Left renal cortex interstitium (tissue), 4 donors: ENCODE measurements at regions not wholly inside any gene's neighbourhood (a gene's known extent, or its start where the extent isn't known, plus 50 kb on each side); places are given as distances from the start of the nearest gene placed in this dataset.

Experiments used
- DNase-seq, 4 donors: peaks; one replicate each; pipeline ENCODE4 v3.0.0-alpha.2; 2013; ENCODE audit warnings: low read depth in 4 of 4, low spot score in 2 of 4, missing footprints in 1 of 4

GRCh38 chr2:236712304-236712703 lies 142.7 kb downstream of the ACKR3 start:
- DNase-seq: no peak

- DNase-seq: no peak
Measured at GRCh38 chr2:236712961-236713673, 143.5 kb downstream of the ACKR3 start.

GRCh38 chr2:236714080-236714479 lies 144.5 kb downstream of the ACKR3 start:
- no peak for DNase-seq

GRCh38 chr2:236715077-236715476 lies 145.5 kb downstream of the ACKR3 start:
- no peak for DNase-seq

- DNase-seq: peak in 1 of 4 donors; percentile 43
Measured at GRCh38 chr2:236715491-236715961, 145.9 kb downstream of the ACKR3 start.

GRCh38 chr2:236717120-236717519 lies 147.5 kb downstream of the ACKR3 start:
- no peak for DNase-seq

- DNase-seq: no peak
Measured at GRCh38 chr2:236717729-236718128, 148.1 kb downstream of the ACKR3 start.

- no peak for DNase-seq
Measured at GRCh38 chr2:236718207-236718992, 148.8 kb downstream of the ACKR3 start.

- DNase-seq: no peak
Measured at GRCh38 chr2:236719192-236719635, 149.6 kb downstream of the ACKR3 start.

GRCh38 chr2:236720974-236721540 lies 151.4 kb downstream of the ACKR3 start:
- DNase-seq: no peak

GRCh38 chr2:236724200-236724599 lies 154.6 kb downstream of the ACKR3 start:
- DNase-seq: no peak

GRCh38 chr2:236726701-236727450 lies 157.3 kb downstream of the ACKR3 start:
- DNase-seq: no peak

- no peak for DNase-seq
Measured at GRCh38 chr2:236728916-236729670, 159.5 kb downstream of the ACKR3 start.

GRCh38 chr2:236730393-236730792 lies 160.8 kb downstream of the ACKR3 start:
- DNase-seq: no peak

- no peak for DNase-seq
Measured at GRCh38 chr2:236731767-236732580, 162.3 kb downstream of the ACKR3 start.

- no peak for DNase-seq
Measured at GRCh38 chr2:236733156-236733555, 163.5 kb downstream of the ACKR3 start.

GRCh38 chr2:236735825-236736238 lies 166.2 kb downstream of the ACKR3 start:
- DNase-seq: no peak

GRCh38 chr2:236738030-236738429 lies 168.4 kb downstream of the ACKR3 start:
- no peak for DNase-seq

GRCh38 chr2:236738896-236739295 lies 169.3 kb downstream of the ACKR3 start:
- DNase-seq: no peak
